ENCODE measurements at regions not wholly inside any gene's neighbourhood (a gene's known extent, or its start where the extent isn't known, plus 50 kb on each side); places are given as distances from the start of the nearest gene placed in this dataset.

DNA sequence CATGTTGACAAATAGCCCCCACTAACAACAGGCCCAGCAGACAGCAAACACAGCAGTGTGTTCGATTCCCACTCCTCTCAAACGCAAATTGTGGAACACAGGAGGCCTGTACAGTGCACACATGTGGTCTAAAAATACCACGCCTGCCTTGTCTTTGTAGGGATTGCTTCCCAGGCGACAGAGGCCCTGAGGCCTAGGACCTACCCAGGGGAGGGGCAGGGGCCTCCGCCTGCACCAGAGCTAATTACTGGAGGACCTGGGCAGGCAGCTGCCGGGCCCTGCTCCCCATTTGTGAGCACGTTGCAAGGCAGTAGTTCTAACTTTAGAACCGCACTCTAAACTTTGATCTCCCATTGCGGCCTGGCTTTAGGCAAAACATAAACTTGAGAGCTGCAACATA lies 316.0 kb downstream of the TXNL1 start:
- H3K4me1 ChIP-seq (replicated peaks in 1 of 2; ENCODE audit: control insufficient read depth in 2 of 2, insufficient read depth in 2 of 2, low read length in 2 of 2), result no peaks in the 10 kb centered on the region
- no peak overlapping the region for H3K4me2 ChIP-seq (ENCODE audit: insufficient read depth, low read length)
- in situ Hi-C loops (cut with MboI), result no loop called here
- no peak overlapping the region for H3K27ac ChIP-seq (ENCODE audit: extremely low read depth, low read depth, low read length)
- no peak overlapping the region for H3K9ac ChIP-seq (ENCODE audit: insufficient read depth in 1 of 2, low read depth in 2 of 2, low read length in 2 of 2)
- H3K9me3 ChIP-seq (replicated peaks; ENCODE audit: control insufficient read depth, insufficient read depth, low read depth, low read length), result no peaks in the 10 kb centered on the region
- no peaks in the 10 kb centered on the region for H3K27me3 ChIP-seq (ENCODE audit: control insufficient read depth in 2 of 2, insufficient read depth in 2 of 2, low read length in 2 of 2)
- no peak overlapping the region for H3K4me3 ChIP-seq
- no peaks in the 10 kb centered on the region for H4K20me1 ChIP-seq (replicated peaks; ENCODE audit: control insufficient read depth, insufficient read depth, low read length)
- no peaks in the 10 kb centered on the region for H3K9me1 ChIP-seq (ENCODE audit: control insufficient read depth, insufficient read depth, low read length)
- no TSS peak for BruUV-seq (replicated peaks)
- DNase-seq (ENCODE audit: extremely low read depth in 1 of 4, low spot score in 3 of 4) (no peak), FAIRE-seq (no peak), ATAC-seq (no peak)
- H3K79me2 ChIP-seq (ENCODE audit: control insufficient read depth, insufficient read depth, low read length), result no peaks in the 10 kb centered on the region
- POLR2A ChIA-PET, result no interaction called here
- no peak overlapping the region for H2AFZ ChIP-seq (ENCODE audit: low read depth, low read length)
- intact Hi-C loops (cut with micrococcal nuclease), result no loop called here
- WGBS (ENCODE audit: insufficient coverage, low coverage, missing lambda C conversion rate), result 2% methylated on average over 9 of the region's 9 CpGs
- H3K36me3 ChIP-seq (ENCODE audit: control insufficient read depth, insufficient read depth, low read length), result no peaks in the 10 kb centered on the region
- CTCF ChIA-PET (ENCODE audit: low intra/inter-chr PET ratio), result no interaction called here
- TF ChIP-seq, protein P1, sequence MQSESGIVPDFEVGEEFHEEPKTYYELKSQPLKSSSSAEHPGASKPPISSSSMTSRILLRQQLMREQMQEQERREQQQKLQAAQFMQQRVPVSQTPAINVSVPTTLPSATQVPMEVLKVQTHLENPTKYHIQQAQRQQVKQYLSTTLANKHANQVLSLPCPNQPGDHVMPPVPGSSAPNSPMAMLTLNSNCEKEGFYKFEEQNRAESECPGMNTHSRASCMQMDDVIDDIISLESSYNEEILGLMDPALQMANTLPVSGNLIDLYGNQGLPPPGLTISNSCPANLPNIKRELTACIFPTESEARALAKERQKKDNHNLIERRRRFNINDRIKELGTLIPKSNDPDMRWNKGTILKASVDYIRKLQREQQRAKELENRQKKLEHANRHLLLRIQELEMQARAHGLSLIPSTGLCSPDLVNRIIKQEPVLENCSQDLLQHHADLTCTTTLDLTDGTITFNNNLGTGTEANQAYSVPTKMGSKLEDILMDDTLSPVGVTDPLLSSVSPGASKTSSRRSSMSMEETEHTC (IDR thresholded peaks at IDR 0.05), result no peak
- TF ChIP-seq ZNF77 (CRISPR knock-in tag; IDR thresholded peaks at IDR 0.05) (no peak), SMARCA4 (IDR thresholded peaks at IDR 0.05) (no peak), ZNF79 (CRISPR knock-in tag; IDR thresholded peaks at IDR 0.05; ENCODE audit: low read depth) (no peak)
- TF ChIP-seq, protein P2, sequence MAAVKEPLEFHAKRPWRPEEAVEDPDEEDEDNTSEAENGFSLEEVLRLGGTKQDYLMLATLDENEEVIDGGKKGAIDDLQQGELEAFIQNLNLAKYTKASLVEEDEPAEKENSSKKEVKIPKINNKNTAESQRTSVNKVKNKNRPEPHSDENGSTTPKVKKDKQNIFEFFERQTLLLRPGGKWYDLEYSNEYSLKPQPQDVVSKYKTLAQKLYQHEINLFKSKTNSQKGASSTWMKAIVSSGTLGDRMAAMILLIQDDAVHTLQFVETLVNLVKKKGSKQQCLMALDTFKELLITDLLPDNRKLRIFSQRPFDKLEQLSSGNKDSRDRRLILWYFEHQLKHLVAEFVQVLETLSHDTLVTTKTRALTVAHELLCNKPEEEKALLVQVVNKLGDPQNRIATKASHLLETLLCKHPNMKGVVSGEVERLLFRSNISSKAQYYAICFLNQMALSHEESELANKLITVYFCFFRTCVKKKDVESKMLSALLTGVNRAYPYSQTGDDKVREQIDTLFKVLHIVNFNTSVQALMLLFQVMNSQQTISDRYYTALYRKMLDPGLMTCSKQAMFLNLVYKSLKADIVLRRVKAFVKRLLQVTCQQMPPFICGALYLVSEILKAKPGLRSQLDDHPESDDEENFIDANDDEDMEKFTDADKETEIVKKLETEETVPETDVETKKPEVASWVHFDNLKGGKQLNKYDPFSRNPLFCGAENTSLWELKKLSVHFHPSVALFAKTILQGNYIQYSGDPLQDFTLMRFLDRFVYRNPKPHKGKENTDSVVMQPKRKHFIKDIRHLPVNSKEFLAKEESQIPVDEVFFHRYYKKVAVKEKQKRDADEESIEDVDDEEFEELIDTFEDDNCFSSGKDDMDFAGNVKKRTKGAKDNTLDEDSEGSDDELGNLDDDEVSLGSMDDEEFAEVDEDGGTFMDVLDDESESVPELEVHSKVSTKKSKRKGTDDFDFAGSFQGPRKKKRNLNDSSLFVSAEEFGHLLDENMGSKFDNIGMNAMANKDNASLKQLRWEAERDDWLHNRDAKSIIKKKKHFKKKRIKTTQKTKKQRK (IDR thresholded peaks at IDR 0.05; ENCODE audit: borderline replicate concordance, low read depth, low read length), result no peak
- TF ChIP-seq, protein P3, sequence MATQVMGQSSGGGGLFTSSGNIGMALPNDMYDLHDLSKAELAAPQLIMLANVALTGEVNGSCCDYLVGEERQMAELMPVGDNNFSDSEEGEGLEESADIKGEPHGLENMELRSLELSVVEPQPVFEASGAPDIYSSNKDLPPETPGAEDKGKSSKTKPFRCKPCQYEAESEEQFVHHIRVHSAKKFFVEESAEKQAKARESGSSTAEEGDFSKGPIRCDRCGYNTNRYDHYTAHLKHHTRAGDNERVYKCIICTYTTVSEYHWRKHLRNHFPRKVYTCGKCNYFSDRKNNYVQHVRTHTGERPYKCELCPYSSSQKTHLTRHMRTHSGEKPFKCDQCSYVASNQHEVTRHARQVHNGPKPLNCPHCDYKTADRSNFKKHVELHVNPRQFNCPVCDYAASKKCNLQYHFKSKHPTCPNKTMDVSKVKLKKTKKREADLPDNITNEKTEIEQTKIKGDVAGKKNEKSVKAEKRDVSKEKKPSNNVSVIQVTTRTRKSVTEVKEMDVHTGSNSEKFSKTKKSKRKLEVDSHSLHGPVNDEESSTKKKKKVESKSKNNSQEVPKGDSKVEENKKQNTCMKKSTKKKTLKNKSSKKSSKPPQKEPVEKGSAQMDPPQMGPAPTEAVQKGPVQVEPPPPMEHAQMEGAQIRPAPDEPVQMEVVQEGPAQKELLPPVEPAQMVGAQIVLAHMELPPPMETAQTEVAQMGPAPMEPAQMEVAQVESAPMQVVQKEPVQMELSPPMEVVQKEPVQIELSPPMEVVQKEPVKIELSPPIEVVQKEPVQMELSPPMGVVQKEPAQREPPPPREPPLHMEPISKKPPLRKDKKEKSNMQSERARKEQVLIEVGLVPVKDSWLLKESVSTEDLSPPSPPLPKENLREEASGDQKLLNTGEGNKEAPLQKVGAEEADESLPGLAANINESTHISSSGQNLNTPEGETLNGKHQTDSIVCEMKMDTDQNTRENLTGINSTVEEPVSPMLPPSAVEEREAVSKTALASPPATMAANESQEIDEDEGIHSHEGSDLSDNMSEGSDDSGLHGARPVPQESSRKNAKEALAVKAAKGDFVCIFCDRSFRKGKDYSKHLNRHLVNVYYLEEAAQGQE (IDR thresholded peaks at IDR 0.05; ENCODE audit: borderline replicate concordance), result no peak
- TF ChIP-seq, protein P3 (CRISPR knock-in tag; IDR thresholded peaks at IDR 0.05; ENCODE audit: low read depth), result no peak
- TF ChIP-seq, protein P4, sequence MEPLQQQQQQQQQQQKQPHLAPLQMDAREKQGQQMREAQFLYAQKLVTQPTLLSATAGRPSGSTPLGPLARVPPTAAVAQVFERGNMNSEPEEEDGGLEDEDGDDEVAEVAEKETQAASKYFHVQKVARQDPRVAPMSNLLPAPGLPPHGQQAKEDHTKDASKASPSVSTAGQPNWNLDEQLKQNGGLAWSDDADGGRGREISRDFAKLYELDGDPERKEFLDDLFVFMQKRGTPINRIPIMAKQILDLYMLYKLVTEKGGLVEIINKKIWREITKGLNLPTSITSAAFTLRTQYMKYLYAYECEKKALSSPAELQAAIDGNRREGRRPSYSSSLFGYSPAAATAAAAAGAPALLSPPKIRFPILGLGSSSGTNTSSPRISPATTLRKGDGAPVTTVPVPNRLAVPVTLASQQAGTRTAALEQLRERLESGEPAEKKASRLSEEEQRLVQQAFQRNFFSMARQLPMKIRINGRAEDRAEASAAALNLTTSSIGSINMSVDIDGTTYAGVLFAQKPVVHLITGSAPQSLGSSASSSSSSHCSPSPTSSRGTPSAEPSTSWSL (CRISPR knock-in tag; IDR thresholded peaks at IDR 0.05; ENCODE audit: borderline replicate concordance), result no peak
